ENCODE measurements at regions not wholly inside any gene's neighbourhood (a gene's known extent, or its start where the extent isn't known, plus 50 kb on each side); places are given as distances from the start of the nearest gene placed in this dataset.

- no peak for DNase-seq (ENCODE audit: low spot score)
Measured at GRCh38 chr10:91335147-91335546, 75.0 kb upstream of the HECTD2 start.

GRCh38 chr10:91339729-91340128, 70.4 kb upstream of the HECTD2 start:
- no peak for DNase-seq (ENCODE audit: low spot score)

- no peak for DNase-seq (ENCODE audit: low spot score)
Measured at GRCh38 chr10:91340613-91341362, 69.4 kb upstream of the HECTD2 start.

DNA sequence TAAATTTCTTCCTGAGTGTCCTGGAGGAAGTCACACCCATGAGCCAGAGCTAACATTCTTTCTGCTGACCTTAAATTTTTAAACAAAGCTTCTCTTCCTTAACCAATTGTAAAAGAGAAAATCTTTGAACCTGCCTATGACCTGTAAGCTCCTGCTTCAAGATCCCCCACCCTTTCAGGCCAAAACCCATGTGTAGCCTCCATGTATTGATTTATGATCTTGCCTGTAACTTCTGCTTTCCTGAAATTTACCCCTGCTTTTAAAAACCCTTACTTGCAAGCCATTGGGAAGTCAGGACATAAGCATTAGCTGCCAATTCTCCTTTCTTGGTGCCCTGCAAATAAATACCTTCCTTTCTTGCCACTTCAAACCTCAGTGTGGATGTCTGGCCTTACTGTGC, 68.5 kb upstream of the HECTD2 start:
- no peak for DNase-seq (ENCODE audit: low spot score)

DNA sequence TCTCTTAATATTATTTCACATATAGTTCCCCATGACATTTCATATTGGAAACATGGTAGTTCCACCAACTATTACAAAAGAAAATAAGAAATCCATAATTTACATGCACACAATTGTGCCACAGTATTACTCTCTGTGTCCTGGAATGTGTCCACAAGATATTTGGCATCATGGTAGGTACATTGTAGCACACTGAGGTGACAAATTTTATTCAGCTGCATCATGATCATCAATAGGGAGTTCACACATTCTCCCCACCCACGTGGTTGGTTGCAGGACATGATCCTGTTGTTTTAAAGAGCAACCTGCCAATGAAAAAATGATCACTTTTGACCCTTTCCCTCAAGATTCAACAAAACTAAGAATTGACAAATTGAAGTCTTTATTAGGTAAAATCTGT, 67.1 kb upstream of the HECTD2 start:
- no peak for DNase-seq (ENCODE audit: low spot score)

GRCh38 chr10:91344117-91344856, 65.9 kb upstream of the HECTD2 start:
- DNase-seq (ENCODE audit: low spot score) = no peak

DNA sequence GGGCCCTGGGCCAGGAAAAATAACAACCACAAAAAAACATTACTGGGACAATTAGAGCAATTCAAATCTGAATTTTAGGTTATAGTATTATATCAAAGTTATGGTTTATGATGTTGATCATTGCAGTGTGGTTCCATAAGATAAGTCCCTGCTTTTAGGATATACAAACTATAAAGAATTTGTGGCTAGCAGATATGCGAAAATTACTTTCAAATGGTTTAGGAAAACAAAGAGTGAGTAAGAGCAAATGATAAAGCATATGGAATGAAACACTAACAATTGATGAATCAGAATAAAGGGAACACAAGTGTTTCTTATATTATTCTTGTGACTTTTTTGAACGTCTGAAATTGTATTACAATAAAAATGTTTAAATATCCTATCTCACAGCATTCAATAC, 64.4 kb upstream of the HECTD2 start:
- DNase-seq (ENCODE audit: low spot score) = no peak

- no peak for DNase-seq (ENCODE audit: low spot score)
Measured at GRCh38 chr10:91347529-91347928, 62.6 kb upstream of the HECTD2 start.

DNA sequence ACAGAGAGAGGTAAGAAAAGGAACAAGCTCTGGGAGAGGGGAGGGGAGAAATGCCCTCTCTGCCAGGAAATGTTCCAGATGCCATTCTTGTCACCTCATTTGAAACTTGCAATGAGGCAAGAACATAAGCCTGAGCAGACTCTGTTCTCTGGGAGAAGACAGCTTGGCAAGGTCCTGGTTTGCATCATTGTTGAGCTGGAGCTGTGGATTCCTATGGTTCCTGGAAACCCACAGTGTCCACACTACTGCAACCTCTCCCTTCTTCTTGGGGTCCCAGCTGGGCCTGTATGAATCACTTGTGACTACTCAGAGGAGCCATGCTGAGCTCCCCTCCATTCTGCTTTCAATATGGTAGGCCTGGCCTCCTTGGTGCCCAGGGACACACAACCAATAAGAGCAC, 60.8 kb upstream of the HECTD2 start:
- DNase-seq (ENCODE audit: low spot score) = peak; percentile 60

GRCh38 chr10:91350651-91351081, 59.5 kb upstream of the HECTD2 start:
- DNase-seq (ENCODE audit: low spot score) = no peak

DNA sequence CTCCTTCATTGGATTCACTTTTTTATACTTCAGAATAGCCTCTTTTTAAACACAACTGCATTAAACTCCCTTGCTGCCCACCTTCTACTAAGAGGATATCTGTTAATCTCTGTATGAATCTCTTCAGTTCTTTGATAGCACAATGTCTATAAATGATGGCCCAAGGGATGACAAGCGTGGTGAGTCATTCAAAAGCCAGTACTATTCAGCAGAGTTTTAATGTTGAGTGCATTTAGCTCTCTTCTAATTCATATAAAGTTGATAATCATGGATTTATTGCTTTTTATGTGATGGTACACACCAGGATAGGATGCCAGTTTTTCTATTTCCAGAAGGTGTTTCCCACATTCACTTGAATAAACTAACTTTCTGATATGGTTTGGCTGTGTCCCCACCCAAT, 57.4 kb upstream of the HECTD2 start:
- DNase-seq (ENCODE audit: low spot score) = no peak

DNA sequence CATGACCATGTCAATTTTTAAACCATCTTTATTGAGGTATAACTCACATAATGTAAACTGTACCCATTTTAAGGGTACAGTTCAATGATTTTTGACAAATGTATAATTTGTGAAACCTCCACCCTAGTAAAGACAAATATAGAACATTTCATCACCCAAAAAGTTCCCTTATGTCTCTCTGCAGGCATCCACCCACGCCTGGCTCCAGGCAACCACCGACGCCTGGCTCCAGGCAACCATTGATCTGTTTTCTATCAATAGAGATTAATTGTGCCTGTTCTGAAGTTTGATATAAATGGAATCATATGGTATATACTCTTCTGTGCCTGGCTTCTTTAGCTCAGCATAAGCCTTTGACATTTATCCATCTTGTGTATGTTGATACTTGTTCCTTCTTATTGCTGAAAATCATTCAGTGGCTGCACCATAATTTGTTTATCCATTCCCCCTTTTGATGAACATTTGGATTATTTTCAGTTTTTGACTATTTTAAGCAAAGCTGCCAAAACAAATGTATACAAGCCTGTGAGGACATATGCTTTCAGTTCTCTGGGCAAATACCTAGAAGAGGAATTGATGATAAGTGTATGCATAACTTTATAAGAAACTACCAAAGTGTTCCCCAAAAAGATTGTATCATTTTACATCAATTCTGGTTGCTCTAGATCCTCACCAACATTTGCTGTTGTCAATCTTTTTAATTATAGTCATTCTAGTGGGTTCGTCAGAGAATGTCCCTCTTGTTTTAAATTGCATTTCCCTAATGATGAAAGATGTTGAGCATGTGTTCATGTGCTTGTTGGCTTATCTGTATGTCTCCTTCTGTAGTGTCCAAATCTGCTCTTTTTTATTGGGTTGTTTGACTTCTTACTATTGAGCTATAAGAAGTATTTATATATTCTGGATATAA, 55.7 kb upstream of the HECTD2 start:
- DNase-seq (ENCODE audit: low spot score) = no peak

- DNase-seq (ENCODE audit: low spot score) = no peak
Measured at GRCh38 chr10:91355998-91356397, 54.1 kb upstream of the HECTD2 start.

DNA sequence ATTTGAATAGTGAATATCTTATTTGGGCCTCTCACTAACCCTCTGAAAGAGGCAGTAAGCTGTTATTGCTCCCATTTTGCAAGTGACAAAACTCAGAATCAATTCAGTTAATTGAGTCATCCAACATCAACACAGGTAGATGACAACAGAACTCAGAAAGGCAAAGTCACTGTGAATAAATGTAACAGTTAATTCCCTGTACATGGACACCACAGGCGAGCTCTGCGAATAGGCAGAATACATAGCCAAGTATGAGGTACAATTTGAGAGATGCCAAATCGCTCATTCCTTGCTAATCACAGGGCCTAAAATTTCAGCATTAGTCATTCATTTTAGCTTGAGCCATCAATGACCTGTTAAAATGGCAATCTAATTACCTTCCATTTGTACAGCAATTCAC, 52.6 kb upstream of the HECTD2 start:
- DNase-seq (ENCODE audit: low spot score) = no peak

Data from umbilical cord (tissue), 1 donor.